CD4-positive, CD25-positive, alpha-beta regulatory T cell (primary cell): ENCODE measurements at regions not wholly inside any gene's neighbourhood (a gene's known extent, or its start where the extent isn't known, plus 50 kb on each side); places are given as distances from the start of the nearest gene placed in this dataset.

ENCODE experiments used
- ATAC-seq, 2 donors: fragments of 150-1000 bp; cut with Tn5 transposase; one replicate each; pipeline ENCODE4 v1.10.0; 2021; ENCODE audit warnings: low read depth in 2 of 2, moderate number of reproducible peaks in 2 of 2, moderate library complexity in 1 of 2
- DNase-seq, 3 donors: peaks; one replicate each; pipeline versions ENCODE4 v3.0.0 to v3.0.0-alpha.2; 2012 to 2022; ENCODE audit warnings: mixed read lengths in 1 of 3
- H3K27ac ChIP-seq: one replicate; pipeline ENCODE4 v1.7.0; 2013; ENCODE audit warnings: mild to moderate bottlenecking, low read length; ENCODE audit not compliant: insufficient read depth, poor library complexity, severe bottlenecking
- H3K27me3 ChIP-seq: one replicate; pipeline ENCODE4 v1.7.0; 2013; ENCODE audit warnings: low read length; ENCODE audit not compliant: control insufficient read depth, insufficient read depth
- H3K36me3 ChIP-seq: one replicate; pipeline ENCODE4 v1.7.0; 2013; ENCODE audit warnings: mild to moderate bottlenecking, low read length, moderate library complexity; ENCODE audit not compliant: control insufficient read depth, insufficient read depth
- H3K4me1 ChIP-seq: 2 replicates; pipeline ENCODE4 v1.7.0; 2013; ENCODE audit warnings: mild to moderate bottlenecking, low read length; ENCODE audit not compliant: insufficient read depth, control insufficient read depth, poor library complexity, severe bottlenecking
- H3K4me3 ChIP-seq: one replicate; pipeline ENCODE4 v1.7.0; 2013; ENCODE audit warnings: low read depth, mild to moderate bottlenecking, low read length, moderate library complexity
- H3K9me3 ChIP-seq, 2 experiments: 1 replicate in 1 of 2; 2 replicates in 1 of 2; pipeline ENCODE4 v1.7.0; 2013; ENCODE audit warnings: low read length in 2 of 2, mild to moderate bottlenecking in 1 of 2, moderate library complexity in 1 of 2; ENCODE audit not compliant: control insufficient read depth in 2 of 2
- H3K27ac Mint-ChIP-seq, 3 donors: one replicate each; pipeline ENCODE4 v1.8.0; 2020 to 2022; ENCODE audit warnings: mild to moderate bottlenecking in 3 of 3, mixed read lengths in 3 of 3, moderate library complexity in 2 of 3
- H3K27me3 Mint-ChIP-seq: one replicate; pipeline ENCODE4 v1.8.0; 2022; ENCODE audit warnings: mild to moderate bottlenecking, mixed read lengths
- H3K36me3 Mint-ChIP-seq: one replicate; pipeline ENCODE4 v1.8.0; 2020; ENCODE audit warnings: mixed read lengths
- H3K4me1 Mint-ChIP-seq, 4 donors: one replicate each; pipeline ENCODE4 v1.8.0; 2020 to 2022; ENCODE audit warnings: mixed read lengths in 4 of 4, mild to moderate bottlenecking in 1 of 4
- H3K4me3 Mint-ChIP-seq, 4 donors: one replicate each; pipeline ENCODE4 v1.8.0; 2020 to 2022; ENCODE audit warnings: mild to moderate bottlenecking in 4 of 4, mixed read lengths in 4 of 4, moderate library complexity in 3 of 4
- H3K9me3 Mint-ChIP-seq, 7 donors: one replicate each; pipeline ENCODE4 v1.8.0; 2020 to 2022; ENCODE audit warnings: mixed read lengths in 7 of 7, mild to moderate bottlenecking in 3 of 7, moderate library complexity in 2 of 7

GRCh38 chr3:103926936-103927335 is 1439.8 kb upstream of the ALCAM start:
- H3K9me3 ChIP-seq = no peaks in the 10 kb centered on the region
- Mint-ChIP-seq H3K4me1 (no peaks in the 10 kb centered on the region), H3K9me3 (peaks cover 0 to 7% (median 4%) of the 10 kb centered on the region in 7 donors), H3K27ac (no peak overlapping the region), H3K4me3 (no peak overlapping the region), H3K27me3 (peaks cover 4% of the 10 kb centered on the region), H3K36me3 (no peaks in the 10 kb centered on the region)
- H3K27ac ChIP-seq = no peak overlapping the region
- H3K36me3 ChIP-seq = no peaks in the 10 kb centered on the region
- H3K4me3 ChIP-seq = no peak overlapping the region
- no peaks in the 10 kb centered on the region for H3K4me1 ChIP-seq
- H3K27me3 ChIP-seq = no peaks in the 10 kb centered on the region
- no peak for DNase-seq
- ATAC-seq = no peak

- H3K27ac ChIP-seq = no peak overlapping the region
- Mint-ChIP-seq H3K4me3 (no peak overlapping the region), H3K9me3 (peaks cover 0 to 7% (median 4%) of the 10 kb centered on the region in 7 donors), H3K27me3 (peaks cover 4% of the 10 kb centered on the region), H3K4me1 (no peaks in the 10 kb centered on the region), H3K36me3 (no peaks in the 10 kb centered on the region), H3K27ac (no peak overlapping the region)
- DNase-seq (no peak), ATAC-seq (no peak)
- no peaks in the 10 kb centered on the region for H3K36me3 ChIP-seq
- H3K9me3 ChIP-seq = no peaks in the 10 kb centered on the region
- H3K4me3 ChIP-seq = no peak overlapping the region
- no peaks in the 10 kb centered on the region for H3K4me1 ChIP-seq
- H3K27me3 ChIP-seq = no peaks in the 10 kb centered on the region
Measured at GRCh38 chr3:103927896-103928295, 1438.8 kb upstream of the ALCAM start.

- Histone ChIP-seq H3K4me1 (no peaks in the 10 kb centered on the region), H3K9me3 (no peaks in the 10 kb centered on the region), H3K27ac (no peak overlapping the region), H3K36me3 (no peaks in the 10 kb centered on the region), H3K27me3 (no peaks in the 10 kb centered on the region), H3K4me3 (no peak overlapping the region)
- Mint-ChIP-seq H3K36me3 (no peaks in the 10 kb centered on the region), H3K4me3 (no peak overlapping the region), H3K9me3 (peaks cover 0 to 12% (median 4%) of the 10 kb centered on the region in 7 donors), H3K4me1 (no peaks in the 10 kb centered on the region), H3K27ac (no peak overlapping the region), H3K27me3 (no peaks in the 10 kb centered on the region)
- ATAC-seq = no peak
- no peak for DNase-seq
Measured at GRCh38 chr3:103937094-103937493, 1429.6 kb upstream of the ALCAM start.

- ATAC-seq (no peak), DNase-seq (no peak)
- Mint-ChIP-seq H3K9me3 (peaks cover 0 to 7% (median 0%) of the 10 kb centered on the region in 7 donors), H3K4me3 (no peak overlapping the region), H3K27me3 (no peaks in the 10 kb centered on the region), H3K36me3 (no peaks in the 10 kb centered on the region), H3K27ac (no peak overlapping the region), H3K4me1 (no peaks in the 10 kb centered on the region)
- no peaks in the 10 kb centered on the region for H3K9me3 ChIP-seq
- H3K36me3 ChIP-seq = no peaks in the 10 kb centered on the region
- H3K4me3 ChIP-seq = no peak overlapping the region
- H3K4me1 ChIP-seq = no peaks in the 10 kb centered on the region
- H3K27ac ChIP-seq = no peak overlapping the region
- no peaks in the 10 kb centered on the region for H3K27me3 ChIP-seq
Measured at GRCh38 chr3:103947062-103947461, 1419.6 kb upstream of the ALCAM start.

GRCh38 chr3:103949693-103950092 is 1417.0 kb upstream of the ALCAM start:
- H3K36me3 ChIP-seq = no peaks in the 10 kb centered on the region
- Mint-ChIP-seq H3K27ac (no peak overlapping the region), H3K36me3 (no peaks in the 10 kb centered on the region), H3K4me1 (no peaks in the 10 kb centered on the region), H3K9me3 (peaks cover 0 to 9% (median 2%) of the 10 kb centered on the region in 7 donors), H3K4me3 (no peak overlapping the region), H3K27me3 (no peaks in the 10 kb centered on the region)
- ATAC-seq = no peak
- DNase-seq = no peak
- no peak overlapping the region for H3K4me3 ChIP-seq
- no peak overlapping the region for H3K27ac ChIP-seq
- H3K9me3 ChIP-seq = no peaks in the 10 kb centered on the region
- no peaks in the 10 kb centered on the region for H3K27me3 ChIP-seq
- no peaks in the 10 kb centered on the region for H3K4me1 ChIP-seq

- no peaks in the 10 kb centered on the region for H3K27me3 ChIP-seq
- H3K9me3 Mint-ChIP-seq = peaks cover 0 to 9% (median under 1%) of the 10 kb centered on the region in 7 donors
- H3K9me3 ChIP-seq = no peaks in the 10 kb centered on the region
- H3K36me3 Mint-ChIP-seq = no peaks in the 10 kb centered on the region
- H3K27ac ChIP-seq = no peak overlapping the region
- no peaks in the 10 kb centered on the region for H3K36me3 ChIP-seq
- H3K4me1 Mint-ChIP-seq = no peaks in the 10 kb centered on the region
- no peak overlapping the region for H3K4me3 ChIP-seq
- ATAC-seq (no peak), DNase-seq (no peak)
- no peaks in the 10 kb centered on the region for H3K27me3 Mint-ChIP-seq
- H3K27ac Mint-ChIP-seq = no peak overlapping the region
- H3K4me1 ChIP-seq = no peaks in the 10 kb centered on the region
- no peak overlapping the region for H3K4me3 Mint-ChIP-seq
Measured at GRCh38 chr3:103950676-103951075, 1416.0 kb upstream of the ALCAM start.

- no peaks in the 10 kb centered on the region for H3K9me3 ChIP-seq
- H3K36me3 ChIP-seq = no peaks in the 10 kb centered on the region
- no peaks in the 10 kb centered on the region for H3K4me1 Mint-ChIP-seq
- H3K27ac ChIP-seq = no peak overlapping the region
- no peaks in the 10 kb centered on the region for H3K27me3 ChIP-seq
- H3K4me3 Mint-ChIP-seq = no peak overlapping the region
- no peaks in the 10 kb centered on the region for H3K27me3 Mint-ChIP-seq
- peak overlapping the region in 1 of 3 donors; percentile 27 for H3K27ac Mint-ChIP-seq
- no peaks in the 10 kb centered on the region for H3K4me1 ChIP-seq
- no peaks in the 10 kb centered on the region for H3K36me3 Mint-ChIP-seq
- no peak for ATAC-seq
- H3K9me3 Mint-ChIP-seq = peaks cover 0 to 12% (median 7%) of the 10 kb centered on the region in 7 donors
- H3K4me3 ChIP-seq = no peak overlapping the region
- no peak for DNase-seq
Measured at GRCh38 chr3:103953796-103954195, 1412.9 kb upstream of the ALCAM start.

GRCh38 chr3:103960819-103961218 is 1405.9 kb upstream of the ALCAM start:
- Mint-ChIP-seq H3K4me1 (no peaks in the 10 kb centered on the region), H3K27ac (no peak overlapping the region), H3K27me3 (no peaks in the 10 kb centered on the region), H3K4me3 (no peak overlapping the region), H3K9me3 (peaks cover 0 to 16% (median 11%) of the 10 kb centered on the region in 7 donors), H3K36me3 (no peaks in the 10 kb centered on the region)
- Histone ChIP-seq H3K27ac (no peak overlapping the region), H3K9me3 (no peaks in the 10 kb centered on the region), H3K4me3 (no peak overlapping the region), H3K27me3 (no peaks in the 10 kb centered on the region), H3K4me1 (no peaks in the 10 kb centered on the region), H3K36me3 (no peaks in the 10 kb centered on the region)
- ATAC-seq = no peak
- no peak for DNase-seq
